GM12878 (cell line): ENCODE measurements at regions not wholly inside any gene's neighbourhood (a gene's known extent, or its start where the extent isn't known, plus 50 kb on each side); places are given as distances from the start of the nearest gene placed in this dataset.

ENCODE experiments used
- ATAC-seq: fragments of 200-7000 bp; cut with Tn5 transposase; 3 replicates; pipeline ENCODE4 v1.9.1; 2020; ENCODE audit warnings: mild to moderate bottlenecking, moderate library complexity
- BruUV-seq: library from RNA; stranded (reverse); fragments of 400-500 nt; replicated peaks from 2 replicates; lab custom pipeline; 2021; lab: Mats Ljungman, UMichigan
- CTCF ChIA-PET: fragments of 300-600 bp; sonication (Branson Sonifier 250); formaldehyde crosslinking; extraction: SDS; loops from one replicate; lab custom pipeline; 2021; ENCODE audit warnings: inconsistent platforms; lab: Yijun Ruan, JAX
- POLR2A ChIA-PET: fragments of 350-600 bp; formaldehyde crosslinking; extraction: SDS; loops from one replicate; lab custom pipeline; 2021; ENCODE audit warnings: inconsistent platforms; lab: Charles Lee
- RAD21 ChIA-PET: fragments of 300-600 bp; sonication (Branson Sonifier 250); formaldehyde crosslinking; loops from one replicate; lab custom pipeline; 2023; ENCODE audit warnings: antibody characterized with exemption; ENCODE audit not compliant: unreplicated experiment; lab: Charles Lee
- SMC1A ChIA-PET: fragments of 300-600 bp; sonication (Branson Sonifier 250); formaldehyde crosslinking; loops from one replicate; lab custom pipeline; 2023; ENCODE audit not compliant: unreplicated experiment, uncharacterized antibody; lab: Charles Lee
- DNase-seq: peaks from one replicate; pipeline ENCODE4 v3.0.0-alpha.2; 2011; ENCODE audit warnings: low read depth, low spot score
- FAIRE-seq: peaks from 3 replicates; lab custom pipeline; 2011; peaks lifted over from hg19 to GRCh38; lab: Jason Lieb, UNC
- H2AFZ ChIP-seq: 2 replicates; pipeline ENCODE4 v1.6.0; 2011; ENCODE audit warnings: low read depth, low read length, control low read depth; ENCODE audit not compliant: control insufficient read depth
- H3K27ac ChIP-seq: 2 replicates; pipeline ENCODE4 v1.5.1; 2011; ENCODE audit warnings: control low read depth; ENCODE audit not compliant: control insufficient read depth, insufficient read depth
- H3K27me3 ChIP-seq, 2 experiments: replicated peaks in 1 of 2; 2 replicates each; pipeline versions ENCODE4 v1.6.0 to v1.6.1; 2011; ENCODE audit warnings: low read length in 1 of 2; ENCODE audit not compliant: control insufficient read depth in 2 of 2, insufficient read depth in 2 of 2
- H3K36me3 ChIP-seq, 2 experiments: 2 replicates each; pipeline ENCODE4 v1.5.1; 2011; ENCODE audit warnings: low read length in 1 of 2; ENCODE audit not compliant: control insufficient read depth in 2 of 2, insufficient read depth in 2 of 2
- H3K4me1 ChIP-seq: 2 replicates; pipeline ENCODE4 v1.6.1; 2011; ENCODE audit warnings: mild to moderate bottlenecking, low read length, moderate library complexity, mixed read lengths; ENCODE audit not compliant: control insufficient read depth, insufficient read depth
- H3K4me2 ChIP-seq: 2 replicates; pipeline ENCODE4 v1.6.0; 2011; ENCODE audit warnings: control low read depth; ENCODE audit not compliant: control insufficient read depth, insufficient read depth
- H3K4me3 ChIP-seq: fragments of 200-600 bp; sonication (generic); 2 replicates; pipeline ENCODE4 v1.5.1; 2016
- H3K79me2 ChIP-seq: 2 replicates; pipeline ENCODE4 v1.6.0; 2011; ENCODE audit warnings: low read length; ENCODE audit not compliant: control insufficient read depth, insufficient read depth
- H3K9ac ChIP-seq: 2 replicates; pipeline ENCODE4 v1.8.0; 2011; ENCODE audit warnings: low read length, control low read depth, mixed read lengths; ENCODE audit not compliant: control insufficient read depth, insufficient read depth
- H3K9me3 ChIP-seq: replicated peaks from 3 replicates; pipeline ENCODE4 v1.5.1; 2011; ENCODE audit warnings: mild to moderate bottlenecking, low read length; ENCODE audit not compliant: control insufficient read depth, insufficient read depth
- H4K20me1 ChIP-seq: 2 replicates; pipeline ENCODE4 v1.6.0; 2011; ENCODE audit not compliant: control insufficient read depth, insufficient read depth
- ATF2 ChIP-seq: IDR thresholded peaks from 2 replicates; pipeline ENCODE4 v1.6.1; 2012; ENCODE audit warnings: low read length, inconsistent platforms
- EZH2 ChIP-seq: IDR thresholded peaks from 2 replicates; pipeline ENCODE4 v1.6.1; 2012; ENCODE audit warnings: low read depth, mild to moderate bottlenecking, control low read depth, inconsistent platforms, low read length, borderline replicate concordance; ENCODE audit not compliant: control insufficient read depth
- IRF3 ChIP-seq: fragments of 450-650 bp; IDR thresholded peaks from 2 replicates; pipeline ENCODE4 v1.6.1; 2014; ENCODE audit warnings: mild to moderate bottlenecking
- IRF4 ChIP-seq: IDR thresholded peaks from 2 replicates; pipeline ENCODE4 v1.6.1; 2011; ENCODE audit warnings: low read depth, low read length
- JUNB ChIP-seq: IDR thresholded peaks from 2 replicates; pipeline ENCODE4 v1.6.1; 2016; ENCODE audit warnings: antibody characterized with exemption, mild to moderate bottlenecking
- POLR2AphosphoS2 ChIP-seq: IDR thresholded peaks from 2 replicates; pipeline ENCODE4 v1.6.1; 2011; ENCODE audit warnings: low read depth, mild to moderate bottlenecking, low read length, improper control_type of control experiment, moderate library complexity
- TCF7 ChIP-seq: IDR thresholded peaks from 2 replicates; pipeline ENCODE4 v1.6.1; 2014; ENCODE audit warnings: antibody characterized with exemption, borderline replicate concordance
- ZBED1 ChIP-seq: IDR thresholded peaks from 2 replicates; pipeline ENCODE4 v1.6.1; 2016; ENCODE audit warnings: borderline replicate concordance
- ZNF274 ChIP-seq: IDR thresholded peaks from one replicate; pipeline ENCODE4 v1.8.0; 2011; ENCODE audit not compliant: insufficient read length, insufficient read depth
- WGBS: methylation state at CpG from one replicate; pipeline ENCODE4 v1.1.6; 2016; ENCODE audit warnings: low lambda C conversion rate; ENCODE audit not compliant: insufficient replicate concordance, insufficient coverage; ENCODE audit errors: missing lambda C conversion rate; 5-methylcytosine and 5-hydroxymethylcytosine counted together
- in situ Hi-C: fragments of 300-500 bp; cut with MboI; formaldehyde crosslinking; loops from 9 replicates; pipeline ENCODE4 v1.14.3; 2018; ENCODE audit warnings: mixed read lengths
- intact Hi-C: fragments of 100-400 bp; cut with micrococcal nuclease; formaldehyde crosslinking; loops from one replicate; pipeline ENCODE4 v1.14.2; 2022; ENCODE audit not compliant: unreplicated experiment

GRCh38 chr16:6751191-6751590, 581.5 kb upstream of the RBFOX1 start:
- CTCF ChIA-PET = no interaction called here
- FAIRE-seq = no peak
- H3K36me3 ChIP-seq = no peaks in the 10 kb centered on the region
- TF ChIP-seq EZH2 (no peak), IRF4 (no peak), ZNF274 (no peak), ATF2 (no peak), TCF7 (no peak), JUNB (no peak), IRF3 (no peak), POLR2AphosphoS2 (no peak), ZBED1 (no peak)
- TF ChIP-seq, all 136 proteins: peak for 0
- ChIA-PET RAD21 (no interaction called here), SMC1A (no interaction called here), POLR2A (no interaction called here)
- Histone ChIP-seq H3K4me2 (no peak overlapping the region), H3K4me3 (no peak overlapping the region), H2AFZ (no peak overlapping the region), H3K4me1 (no peaks in the 10 kb centered on the region), H3K27ac (no peak overlapping the region), H3K9ac (no peak overlapping the region), H4K20me1 (no peaks in the 10 kb centered on the region), H3K79me2 (no peaks in the 10 kb centered on the region), H3K27me3 (no peaks in the 10 kb centered on the region), H3K9me3 (no peaks in the 10 kb centered on the region; the same call in 2 of the 3 replicates)
- 0% methylated on average over 1 of the region's 1 CpG for WGBS
- DNase-seq = no peak
- intact Hi-C loops = no loop called here
- no TSS peak for BruUV-seq
- in situ Hi-C loops = no loop called here
- no peak for ATAC-seq
